NCI-H69 (cell line): ENCODE measurements at regions not wholly inside any gene's neighbourhood (a gene's known extent, or its start where the extent isn't known, plus 50 kb on each side); places are given as distances from the start of the nearest gene placed in this dataset.
A peak's percentile ranks its signal among the peaks of the same experiment; 100 is the strongest.

Experiments used
- DNase-seq: peaks from one replicate; lab custom pipeline; 2025; lab: John Stamatoyannopoulos, UW

DNA sequence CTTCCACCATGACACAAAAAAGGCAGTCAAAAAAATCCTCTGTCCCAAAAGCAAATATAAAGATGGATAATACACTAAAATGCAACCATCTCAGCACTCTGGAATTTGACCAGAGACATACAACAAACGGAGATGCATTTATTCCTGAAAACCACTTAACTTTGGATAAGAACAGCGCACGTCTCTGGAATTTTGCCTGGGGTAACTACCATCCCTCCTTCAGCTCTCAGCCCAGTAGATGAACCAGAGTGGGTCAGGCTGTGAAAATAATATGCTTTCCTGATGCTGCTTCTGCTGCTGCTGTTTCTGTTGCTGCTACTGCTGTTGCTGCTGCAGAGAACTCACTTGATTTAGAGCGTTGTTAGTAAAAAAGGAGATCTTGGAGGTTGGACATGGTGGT, 133.8 kb upstream of the ACVR2A start:
- DNase-seq, result no peak

DNA sequence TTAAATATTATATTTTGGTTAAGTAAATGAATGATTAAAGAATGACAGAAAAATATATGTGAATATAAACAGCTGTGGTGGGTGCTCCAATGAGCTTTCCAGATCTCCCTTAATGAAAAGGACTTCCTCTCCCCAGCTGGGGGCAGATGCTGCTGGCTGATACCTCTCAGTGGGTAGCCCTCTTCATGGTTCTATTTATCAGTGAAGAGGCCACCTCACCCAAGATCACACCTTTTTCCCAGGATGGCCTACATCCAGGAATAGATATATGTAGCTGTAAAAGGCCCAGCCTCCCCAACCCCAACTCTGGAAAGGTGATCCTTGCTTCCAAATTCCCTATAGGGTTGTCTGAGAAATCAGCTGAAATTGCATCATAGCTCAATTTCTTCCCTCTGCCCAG, 135.2 kb upstream of the ACVR2A start:
- DNase-seq, result peak; percentile 15

DNA sequence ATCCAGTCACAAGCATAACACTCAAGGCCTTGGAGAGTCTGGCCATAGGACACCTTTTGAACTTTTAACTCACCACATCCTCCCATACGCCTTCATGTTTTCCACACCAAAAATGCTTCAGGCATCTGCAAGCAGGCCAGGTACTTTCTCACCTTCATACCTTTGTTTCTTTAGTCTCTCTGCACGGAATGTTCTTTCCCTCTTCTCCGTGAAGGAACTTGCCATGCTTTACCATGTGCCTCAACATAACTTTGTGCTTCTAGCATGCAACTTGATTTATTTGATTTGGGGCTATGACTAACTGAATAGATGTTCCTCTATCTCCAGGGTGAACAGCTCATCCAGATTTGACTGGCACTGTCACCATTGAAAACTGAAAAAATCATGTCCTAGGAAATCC, 141.7 kb upstream of the ACVR2A start:
- DNase-seq, result no peak

DNA sequence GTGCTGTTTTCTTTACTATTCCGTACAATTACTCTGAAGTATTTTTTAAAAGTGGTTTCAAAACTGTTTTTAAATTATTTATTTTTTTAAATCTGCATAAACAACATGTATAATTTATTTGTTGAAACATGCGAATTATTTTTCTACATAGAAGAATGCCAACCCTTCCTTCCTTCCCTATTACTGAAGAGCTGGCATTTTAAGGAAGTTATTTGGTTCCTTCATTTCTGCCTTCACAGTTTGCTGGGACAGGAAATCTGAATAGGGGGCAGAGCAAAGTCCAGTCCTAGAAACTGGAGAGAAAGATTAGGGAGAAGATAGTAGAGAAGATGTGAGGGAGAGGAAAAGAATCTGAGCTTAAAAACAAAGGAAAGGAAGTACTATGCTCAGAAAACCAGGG, 146.7 kb upstream of the ACVR2A start:
- DNase-seq, result no peak

DNA sequence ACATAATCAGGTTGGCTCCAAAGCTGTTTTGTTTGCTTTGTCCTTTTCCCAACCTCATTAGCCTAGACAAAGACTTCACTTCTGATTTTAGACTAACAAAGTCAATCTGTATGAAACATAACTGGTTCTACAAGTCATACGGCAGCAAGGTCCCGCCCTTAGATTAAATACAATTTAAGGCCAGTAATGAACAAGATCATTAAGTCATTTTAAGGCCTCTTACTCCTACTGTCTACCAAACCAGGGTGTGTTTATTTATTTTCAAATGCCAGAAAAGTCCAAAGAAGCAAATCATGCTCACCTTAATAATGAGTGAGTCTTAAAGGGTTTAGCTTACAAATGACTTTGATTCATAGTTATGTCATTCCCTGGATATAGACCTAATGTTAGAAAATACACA, 148.4 kb upstream of the ACVR2A start:
- DNase-seq, result no peak

DNA sequence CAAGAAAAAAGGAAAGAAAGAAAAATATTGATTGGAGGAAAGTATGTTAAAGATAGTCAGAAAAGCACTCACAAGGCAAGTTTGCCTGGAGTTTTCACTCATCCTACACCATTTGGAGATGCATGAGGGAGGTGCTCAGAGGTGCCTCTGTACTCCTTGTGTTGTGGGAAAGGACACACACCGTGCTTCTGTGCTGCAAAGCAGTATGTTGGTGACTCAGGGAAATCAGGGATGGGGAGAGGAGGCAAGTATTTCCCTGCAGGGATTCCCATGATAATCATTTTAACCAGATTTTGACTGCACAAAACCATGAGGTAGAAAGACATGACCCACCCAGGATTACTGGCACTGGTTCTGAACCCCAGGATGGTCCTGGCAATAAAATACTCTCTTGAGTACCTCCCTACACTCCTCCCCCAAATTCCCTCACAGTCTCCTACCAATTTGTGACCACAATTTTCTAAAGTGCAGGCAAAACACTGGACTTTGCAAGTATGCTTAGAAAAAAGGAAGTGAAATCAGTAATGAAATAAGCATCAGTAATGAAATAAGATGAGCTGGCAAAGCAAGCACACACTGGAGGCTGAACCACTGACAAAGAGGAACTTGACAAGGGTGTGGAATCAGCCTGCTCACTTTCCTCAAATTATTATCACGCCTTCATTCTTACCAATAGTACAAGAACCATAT, 155.5 kb upstream of the ACVR2A start:
- no peak for DNase-seq

DNA sequence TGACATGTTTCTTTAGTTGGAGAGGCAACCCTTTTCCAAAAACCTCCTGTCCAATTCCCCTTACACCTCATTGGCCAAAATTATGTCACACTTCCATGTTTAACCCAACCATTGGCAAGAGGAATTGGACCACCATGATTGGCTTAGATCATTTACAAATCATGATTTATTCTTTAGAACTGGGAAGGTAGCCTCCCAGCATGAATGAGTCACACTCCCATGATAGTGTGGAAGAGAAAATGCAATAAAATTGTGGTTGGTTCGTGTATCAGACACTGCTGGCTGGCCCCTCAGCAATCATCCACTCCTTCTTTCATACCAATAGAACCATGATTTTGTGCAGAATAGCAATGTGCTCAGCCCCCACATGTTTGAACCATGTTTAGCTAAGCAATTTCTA, 156.6 kb upstream of the ACVR2A start:
- no peak for DNase-seq

DNA sequence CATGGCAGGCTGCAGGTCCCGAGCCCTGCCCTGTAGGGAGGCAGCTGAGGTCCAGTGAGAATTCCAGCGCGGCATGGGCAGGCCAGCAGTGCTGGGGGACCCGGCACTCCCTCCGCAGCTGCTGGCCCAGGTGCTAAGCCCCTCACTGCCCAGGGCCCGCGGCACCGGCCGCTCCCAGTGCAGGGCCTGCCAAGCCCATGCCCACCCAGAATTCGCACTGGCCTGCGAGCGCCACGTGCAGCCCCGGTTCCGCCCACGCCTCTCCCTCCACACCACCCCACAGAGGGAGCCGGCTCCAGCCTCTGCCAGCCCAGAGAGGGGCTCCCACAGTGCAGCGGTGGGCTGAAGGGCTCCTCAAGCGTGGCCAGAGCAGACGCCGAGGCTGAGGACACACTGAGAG, 158.5 kb upstream of the ACVR2A start:
- no peak for DNase-seq

DNA sequence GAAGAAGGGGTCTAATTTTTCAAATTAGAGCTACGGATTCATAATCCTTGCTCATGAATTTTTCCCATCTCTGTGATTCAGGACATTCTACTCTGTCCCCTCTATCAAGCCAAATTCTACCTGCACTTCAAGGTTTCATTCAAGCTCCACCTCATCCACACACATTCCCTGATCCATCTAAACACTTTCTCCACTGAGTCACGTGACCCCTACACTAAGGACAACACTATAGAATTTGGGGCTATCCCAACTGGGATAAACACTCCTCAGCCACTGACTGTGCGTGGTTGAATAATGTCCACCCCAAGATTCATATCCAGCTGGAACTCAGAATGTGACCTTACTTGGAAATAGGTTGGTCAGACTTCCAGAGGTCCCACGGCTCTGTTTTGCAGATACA, 159.9 kb upstream of the ACVR2A start:
- DNase-seq, result no peak

DNA sequence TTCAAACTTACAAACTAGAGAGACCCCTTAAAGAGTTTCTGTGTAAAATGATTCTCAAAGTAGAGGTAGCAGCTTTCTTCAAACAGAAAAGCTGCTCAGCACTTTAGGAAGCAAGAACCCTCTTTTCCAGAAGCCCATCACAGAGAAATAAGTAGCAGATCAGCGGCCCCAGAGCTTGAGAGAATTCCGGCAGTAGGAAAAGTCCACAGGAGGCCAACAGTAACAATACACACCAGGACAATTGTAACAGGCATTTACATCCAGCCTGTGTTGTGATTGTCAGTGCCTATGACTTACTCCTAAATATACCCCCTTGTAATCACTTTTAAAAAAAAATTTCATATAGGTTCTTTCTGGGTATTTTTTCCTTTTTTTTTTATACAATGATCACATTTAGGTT, 161.4 kb upstream of the ACVR2A start:
- no peak for DNase-seq

DNA sequence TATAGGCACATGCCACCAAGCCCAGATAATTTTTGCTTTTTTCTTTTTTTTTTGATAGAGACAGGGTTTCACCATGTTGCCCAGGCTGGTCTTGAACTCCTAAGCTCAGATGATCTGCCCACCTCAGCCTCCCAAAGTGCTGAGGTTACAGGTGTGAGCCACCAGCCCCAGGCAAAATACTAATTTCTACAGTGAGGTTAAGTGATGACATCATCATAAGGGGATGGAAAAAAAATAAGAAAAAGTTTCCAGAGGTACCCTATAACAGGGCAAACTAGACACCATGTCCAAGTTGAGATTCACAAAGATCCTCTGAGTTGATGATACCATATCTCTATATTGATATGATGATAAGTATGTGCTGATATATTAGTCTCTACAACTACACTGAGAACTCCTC, 163.7 kb upstream of the ACVR2A start:
- no peak for DNase-seq

DNA sequence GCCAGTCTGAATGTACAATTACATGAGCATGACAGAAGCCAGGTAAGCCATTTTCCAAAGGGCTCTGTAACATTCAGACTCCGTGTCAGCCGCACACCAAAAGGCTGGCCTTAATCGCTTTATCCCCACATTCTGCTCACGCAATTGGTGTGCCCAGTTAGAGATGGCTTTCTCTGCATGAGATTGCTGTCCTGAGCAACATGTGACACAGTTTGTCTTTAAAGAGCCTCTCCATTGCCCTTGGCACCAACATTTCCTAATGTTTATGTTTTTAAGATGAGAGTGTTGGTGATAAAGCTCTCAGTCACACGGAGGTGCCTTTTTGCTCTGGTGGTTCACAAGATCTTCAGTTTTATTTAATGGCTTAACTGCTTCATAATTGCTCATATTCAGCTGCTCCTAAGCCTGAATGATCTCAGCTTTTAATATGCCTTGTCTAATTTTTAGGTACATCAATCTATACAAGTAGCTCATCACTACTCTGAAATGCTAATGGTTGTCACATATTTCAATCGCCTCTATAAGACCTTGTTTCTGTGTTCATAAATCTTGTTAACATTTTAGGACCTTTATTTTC, 164.8 kb upstream of the ACVR2A start:
- peak; percentile 76 for DNase-seq

DNA sequence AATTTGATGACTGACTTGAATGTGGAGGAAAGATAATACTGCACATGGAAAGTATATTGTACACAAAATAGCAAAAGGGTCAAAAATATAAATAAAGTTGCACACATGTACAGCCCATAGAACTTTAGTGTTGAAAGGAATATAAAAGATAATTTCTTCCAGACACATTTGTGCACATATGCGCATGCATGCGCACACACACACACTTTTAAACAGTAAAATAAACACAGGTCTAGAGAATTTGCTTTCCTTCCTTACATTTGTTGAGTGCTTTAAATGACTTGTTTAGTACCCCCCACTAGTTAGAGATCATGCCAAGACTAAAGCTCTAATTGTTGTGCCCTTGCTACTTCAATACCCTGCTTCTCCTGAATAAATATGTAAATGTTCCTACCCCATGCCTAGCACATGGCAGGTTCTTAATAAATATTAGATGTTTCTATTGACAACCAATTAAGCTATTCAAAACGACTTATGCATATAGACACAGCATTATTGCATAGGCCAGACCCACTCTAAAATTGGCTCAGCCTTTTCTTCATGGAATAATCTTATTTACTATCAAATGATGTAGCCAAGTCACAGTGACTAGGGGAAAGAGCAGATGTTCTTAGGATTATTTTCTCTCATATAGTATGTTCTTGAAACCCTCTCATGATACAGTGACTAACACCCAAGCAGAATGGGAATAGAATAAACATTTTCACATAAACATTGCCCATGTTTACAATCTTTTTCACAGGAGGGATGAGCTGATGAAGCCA, 165.5 kb upstream of the ACVR2A start:
- DNase-seq, result peak; percentile 82

DNA sequence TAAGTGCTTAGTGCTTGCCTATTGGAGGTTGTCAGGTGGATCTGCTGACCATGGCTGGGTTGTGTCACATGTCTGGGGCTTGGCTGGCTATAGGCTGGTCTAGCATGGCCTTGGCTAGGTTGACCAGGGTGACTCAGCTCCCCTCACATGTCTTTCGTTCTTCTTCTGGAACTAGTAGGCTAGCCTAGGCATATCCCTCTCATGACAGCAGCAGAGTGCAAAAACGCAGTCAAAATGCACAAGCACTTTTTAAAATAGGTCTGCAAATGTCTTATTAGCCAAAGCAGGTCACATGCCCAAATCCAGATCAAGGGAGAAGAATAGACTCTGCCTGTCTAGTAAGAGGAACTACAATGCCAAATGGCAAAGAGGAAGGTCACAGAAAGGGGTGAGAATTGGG, 179.7 kb upstream of the ACVR2A start:
- DNase-seq, result no peak

DNA sequence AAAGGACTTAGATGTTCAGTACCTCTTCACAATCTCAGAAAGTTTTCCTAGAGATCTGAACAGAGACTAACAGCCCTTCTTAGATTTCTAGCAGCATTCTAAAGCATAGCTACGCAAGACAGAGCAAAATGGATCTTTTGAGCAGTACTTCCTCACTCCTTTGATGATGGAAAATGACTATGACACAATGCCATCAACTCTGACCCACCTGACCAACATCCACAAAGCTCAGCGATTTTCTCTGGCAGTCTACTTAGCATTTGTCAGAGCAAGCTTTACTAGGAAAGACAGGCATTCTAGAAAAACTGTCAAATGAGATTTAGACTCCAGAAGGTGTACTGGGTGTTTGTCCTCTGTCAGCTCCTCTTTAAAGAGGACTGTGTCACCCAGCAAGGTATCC, 180.9 kb upstream of the ACVR2A start:
- DNase-seq, result no peak

DNA sequence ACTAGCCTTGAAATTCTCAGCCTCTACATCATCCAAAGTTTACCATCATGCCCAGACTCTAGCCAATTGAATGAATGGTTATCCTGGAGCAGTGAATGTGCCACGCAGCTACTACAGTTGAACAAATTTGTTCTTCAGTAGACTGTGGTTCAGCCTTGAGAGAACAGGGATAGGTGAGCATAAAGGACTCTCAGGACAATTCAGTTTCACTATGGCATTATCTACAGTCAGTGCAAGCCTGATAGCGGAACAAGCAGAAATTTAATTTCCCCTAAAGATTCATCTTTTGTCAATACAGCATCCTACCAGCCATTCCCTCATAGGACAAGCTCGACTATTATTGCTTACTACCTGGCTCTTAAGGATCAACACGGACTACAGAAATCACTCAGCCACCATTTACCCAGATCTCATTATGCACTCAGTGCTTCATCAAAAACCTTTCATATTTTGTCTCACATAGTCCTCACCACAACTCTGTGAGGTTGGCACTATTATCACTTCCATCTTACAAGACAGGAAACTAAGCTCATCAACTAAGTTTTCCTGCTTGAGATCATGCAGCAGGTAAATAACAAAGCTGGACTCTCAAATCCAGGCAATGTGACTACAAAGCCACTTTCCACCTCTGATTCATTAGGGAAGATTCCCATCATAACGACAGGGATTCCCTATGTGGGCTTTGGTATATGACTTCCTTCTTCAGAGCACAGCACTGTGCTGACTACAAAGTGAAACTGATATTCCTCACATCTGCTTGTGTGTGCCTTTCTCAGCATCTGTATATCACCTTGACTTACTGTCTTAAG, 181.5 kb upstream of the ACVR2A start:
- no peak for DNase-seq

DNA sequence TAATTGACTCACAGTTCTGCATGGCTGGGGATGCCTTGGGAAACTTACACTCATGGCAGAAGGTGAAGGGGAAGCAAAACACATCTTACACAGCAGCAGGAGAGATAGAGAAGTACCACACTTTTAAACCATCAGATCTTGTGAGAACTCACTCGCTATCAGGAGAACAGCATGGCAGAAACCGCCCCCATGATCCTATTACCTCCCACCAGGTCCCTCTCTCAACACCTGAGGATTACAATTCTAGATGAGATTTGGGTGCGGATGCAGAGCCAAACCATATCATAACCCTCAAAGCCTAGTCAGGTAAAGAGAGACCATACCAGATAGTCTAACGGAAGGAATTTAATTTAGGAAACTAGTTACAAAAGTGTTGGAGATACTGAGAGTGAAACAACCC, 182.6 kb upstream of the ACVR2A start:
- no peak for DNase-seq

DNA sequence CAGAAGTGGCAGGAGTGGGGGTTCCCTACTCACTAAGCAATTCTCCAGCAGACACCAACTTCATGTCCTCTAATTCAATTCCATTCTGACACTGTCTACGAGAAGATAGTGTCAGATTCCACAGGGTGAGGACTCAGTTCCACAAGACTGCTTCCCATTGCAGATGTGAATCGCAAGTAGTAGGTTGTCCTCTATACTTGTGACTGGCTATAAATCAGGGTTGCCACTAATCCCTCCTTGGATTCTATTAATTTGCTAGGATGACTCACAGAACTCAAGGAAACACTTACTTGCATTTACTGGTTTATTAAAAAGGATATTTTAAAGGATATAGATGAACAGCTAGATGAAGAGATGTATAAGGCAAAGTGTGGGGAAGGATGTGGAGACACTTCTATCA, 184.1 kb upstream of the ACVR2A start:
- DNase-seq, result no peak

DNA sequence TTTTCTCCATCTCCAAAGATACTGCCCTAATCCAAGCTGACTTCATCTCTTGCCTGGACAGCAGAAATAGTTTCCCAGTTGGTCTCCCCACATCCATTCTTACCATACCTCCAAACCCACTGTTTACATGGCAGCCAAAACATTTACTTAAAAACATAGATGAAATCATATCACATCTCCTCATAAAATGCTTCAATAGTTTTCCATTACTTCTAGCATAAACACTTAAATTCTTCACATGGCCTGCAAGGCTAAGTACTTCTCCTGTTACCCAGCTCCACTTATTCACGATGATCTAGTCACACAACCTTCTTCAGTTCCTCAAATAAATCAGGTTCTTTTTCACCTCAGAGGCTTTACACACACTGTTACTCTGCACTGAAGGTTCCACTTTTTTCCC, 185.8 kb upstream of the ACVR2A start:
- DNase-seq, result no peak

DNA sequence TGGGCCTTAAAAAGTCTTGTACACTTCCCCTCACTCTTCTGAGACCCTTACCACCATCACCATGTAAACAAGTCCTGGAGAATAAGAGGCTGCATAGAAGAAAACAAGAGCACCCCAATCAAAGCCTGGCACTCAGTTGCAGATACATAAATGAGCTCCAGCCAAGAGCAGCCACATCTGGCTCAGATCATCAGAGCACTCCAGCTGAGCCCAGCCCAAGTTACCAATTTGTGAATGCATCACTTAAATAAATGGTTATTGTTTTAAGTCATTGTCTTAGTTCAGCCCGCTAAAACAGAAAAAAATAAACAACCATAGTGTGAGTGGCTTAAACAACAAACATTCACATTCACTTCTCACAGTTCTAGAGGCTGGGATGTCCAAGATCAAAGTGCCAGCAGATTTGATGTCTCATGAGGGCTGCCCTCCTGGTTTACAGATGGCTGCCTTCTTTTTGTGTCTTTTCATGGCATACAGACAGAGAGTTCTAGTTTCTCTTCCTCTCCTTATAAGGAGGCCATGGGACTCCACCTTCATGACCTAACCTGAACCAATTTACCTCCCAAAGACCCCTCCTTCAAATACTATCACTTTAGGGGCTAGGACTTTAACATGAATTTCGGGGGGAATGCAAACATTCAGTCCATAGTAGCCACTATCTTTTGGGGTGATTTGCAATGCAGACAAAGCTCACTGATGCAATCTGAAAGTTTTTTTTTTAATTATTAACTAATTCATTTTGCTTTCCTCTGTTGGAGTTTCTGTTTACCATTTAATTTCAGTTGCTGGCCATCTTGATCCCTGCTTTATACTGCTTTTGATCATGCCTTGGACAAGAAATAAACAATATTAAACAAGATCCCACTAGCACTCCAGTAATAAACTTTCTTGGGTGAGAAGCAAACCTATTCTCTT, 187.5 kb upstream of the ACVR2A start:
- DNase-seq, result no peak

DNA sequence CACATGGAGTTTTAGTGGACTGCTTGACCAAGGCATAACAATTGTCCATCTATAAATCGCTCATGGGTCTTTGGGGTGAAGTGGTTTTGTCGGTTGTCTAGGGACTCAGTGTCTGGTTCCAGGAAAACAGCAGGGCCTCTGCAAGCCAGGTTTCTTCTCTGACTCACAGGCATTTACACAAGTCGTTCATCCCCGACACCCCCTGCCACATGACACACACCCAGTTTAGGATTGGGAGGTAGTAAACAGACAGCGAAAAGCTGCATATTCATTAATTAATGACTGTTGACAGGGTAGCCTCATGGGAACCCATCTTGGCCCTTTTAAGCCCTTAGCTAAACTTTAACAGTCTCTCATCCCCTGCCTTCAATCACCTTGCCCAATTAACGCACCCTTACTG, 194.8 kb upstream of the ACVR2A start:
- DNase-seq, result peak; percentile 41

DNA sequence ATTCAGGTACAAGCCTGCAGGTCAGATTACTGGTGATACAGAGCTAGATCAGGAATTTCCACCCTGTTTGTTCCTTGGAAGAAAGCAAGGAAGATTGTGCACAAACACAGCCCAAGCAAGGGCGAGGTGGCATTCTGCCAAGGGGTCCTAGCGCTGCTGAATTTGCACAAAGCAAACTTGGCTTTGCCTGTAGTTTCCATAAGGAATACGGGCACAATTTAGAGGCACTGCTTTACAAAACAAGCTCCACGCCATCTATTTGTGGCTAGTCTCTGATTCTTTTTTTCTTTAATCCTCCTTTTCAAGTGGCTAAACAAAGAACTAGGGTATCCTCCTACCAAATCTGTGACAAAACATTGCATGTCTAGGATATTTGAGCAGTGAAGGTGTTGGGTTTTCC, 195.5 kb upstream of the ACVR2A start:
- peak; percentile 22 for DNase-seq
